PC-9 (cell line): ENCODE measurements at regions not wholly inside any gene's neighbourhood (a gene's known extent, or its start where the extent isn't known, plus 50 kb on each side); places are given as distances from the start of the nearest gene placed in this dataset.

Experiments used
- BruUV-seq: library from RNA; stranded (reverse); fragments of 400-500 nt; replicated peaks from 2 replicates; lab custom pipeline; 2021; lab: Mats Ljungman, UMichigan
- CTCF ChIA-PET: fragments of 300-600 bp; sonication (Branson Sonifier 250); formaldehyde crosslinking; loops from one replicate; lab custom pipeline; 2022; ENCODE audit warnings: antibody characterized with exemption; lab: Charles Lee
- POLR2A ChIA-PET: fragments of 300-600 bp; sonication (Branson Sonifier 250); formaldehyde crosslinking; loops from one replicate; lab custom pipeline; 2022; ENCODE audit warnings: antibody characterized with exemption; ENCODE audit not compliant: unreplicated experiment; lab: Charles Lee
- DNase-seq, 2 experiments: peaks; one replicate each; pipeline versions ENCODE4 v3.0.0 to v3.0.0-alpha.2; 2015 to 2022; ENCODE audit warnings: mixed read lengths in 1 of 2
- H2AFZ ChIP-seq: fragments of 200-600 bp; sonication (generic); 2 replicates; pipeline ENCODE4 v1.8.1; 2017; ENCODE audit warnings: antibody characterized with exemption
- H3F3A ChIP-seq: fragments of 200-600 bp; sonication (generic); 2 replicates; pipeline ENCODE4 v1.8.1; 2017; ENCODE audit warnings: antibody characterized with exemption, mild to moderate bottlenecking, low read depth; ENCODE audit not compliant: insufficient read depth
- H3K27ac ChIP-seq: fragments of 200-600 bp; sonication (generic); 2 replicates; pipeline ENCODE4 v1.6.1; 2016; ENCODE audit warnings: mixed run types
- H3K27me3 ChIP-seq: fragments of 200-600 bp; sonication (generic); 2 replicates; pipeline ENCODE4 v1.6.1; 2016; ENCODE audit warnings: low read depth, mixed run types; ENCODE audit not compliant: insufficient read depth
- H3K36me3 ChIP-seq: fragments of 200-600 bp; sonication (generic); 2 replicates; pipeline ENCODE4 v1.6.1; 2016; ENCODE audit warnings: low read depth, mixed run types
- H3K4me1 ChIP-seq: fragments of 200-600 bp; sonication (generic); replicated peaks from 2 replicates; pipeline ENCODE4 v1.6.1; 2016; ENCODE audit warnings: mixed run types; ENCODE audit not compliant: insufficient read depth
- H3K4me2 ChIP-seq: fragments of 200-600 bp; sonication (generic); 2 replicates; pipeline ENCODE4 v1.6.1; 2017; ENCODE audit warnings: mixed run types
- H3K4me3 ChIP-seq: fragments of 200-600 bp; sonication (generic); 2 replicates; pipeline ENCODE4 v1.6.1; 2016; ENCODE audit warnings: mixed run types
- H3K79me2 ChIP-seq: fragments of 200-600 bp; sonication (generic); 2 replicates; pipeline ENCODE4 v1.6.1; 2017; ENCODE audit warnings: low read depth, mixed run types
- H3K9me2 ChIP-seq: fragments of 200-600 bp; sonication (generic); 2 replicates; pipeline ENCODE4 v1.8.1; 2017; ENCODE audit warnings: mild to moderate bottlenecking; ENCODE audit not compliant: insufficient read depth
- H3K9me3 ChIP-seq: fragments of 200-600 bp; sonication (generic); 2 replicates; pipeline ENCODE4 v1.8.1; 2016; ENCODE audit warnings: low read depth; ENCODE audit not compliant: insufficient read depth
- H4K20me1 ChIP-seq: fragments of 200-600 bp; sonication (generic); 2 replicates; pipeline ENCODE4 v1.8.1; 2017; ENCODE audit not compliant: insufficient read depth
- CTCF ChIP-seq: fragments of 200-600 bp; sonication (generic); conservative IDR thresholded peaks from 2 replicates; pipeline ENCODE4 v1.6.1; 2017; ENCODE audit warnings: mixed run types, antibody characterized with exemption, mild to moderate bottlenecking, moderate library complexity
- EZH2 ChIP-seq: fragments of 200-600 bp; sonication (generic); IDR thresholded peaks from 2 replicates; pipeline ENCODE4 v1.8.0; 2017; ENCODE audit warnings: antibody characterized with exemption, low read depth
- intact Hi-C: fragments of 100-400 bp; cut with micrococcal nuclease; formaldehyde crosslinking; loops from one replicate; pipeline ENCODE4 v1.10.0; 2022; ENCODE audit not compliant: unreplicated experiment

- no peaks in the 10 kb centered on the region for H3K36me3 ChIP-seq
- no TSS peak for BruUV-seq
- no peaks in the 10 kb centered on the region for H3F3A ChIP-seq
- H3K27ac ChIP-seq: no peak overlapping the region
- ChIA-PET POLR2A (no interaction called here), CTCF (no interaction called here)
- no peaks in the 10 kb centered on the region for H3K79me2 ChIP-seq
- intact Hi-C loops: no loop called here
- no peak overlapping the region for H3K4me3 ChIP-seq
- no peaks in the 10 kb centered on the region for H3K9me3 ChIP-seq
- no peaks in the 10 kb centered on the region for H3K4me1 ChIP-seq
- no peak for DNase-seq
- H2AFZ ChIP-seq: no peak overlapping the region
- H3K27me3 ChIP-seq: peaks cover 9% of the 10 kb centered on the region; the same call in 1 of the 2 replicates
- no peak overlapping the region for H3K4me2 ChIP-seq
- TF ChIP-seq CTCF (no peak), EZH2 (no peak)
- H4K20me1 ChIP-seq: no peaks in the 10 kb centered on the region
- 0 out of 2 replicates have a peak, but pooled peaks cover 4% of the 10 kb centered on the region for H3K9me2 ChIP-seq
Measured at GRCh38 chr12:24546661-24547060, 402.2 kb downstream of the BCAT1 start.

- H2AFZ ChIP-seq: no peak overlapping the region
- H4K20me1 ChIP-seq: no peaks in the 10 kb centered on the region
- POLR2A ChIA-PET: no interaction called here
- H3K27me3 ChIP-seq: peaks cover 9% of the 10 kb centered on the region; the same call in 1 of the 2 replicates
- H3K4me2 ChIP-seq: no peak overlapping the region
- CTCF ChIA-PET: no interaction called here
- no peak overlapping the region for H3K27ac ChIP-seq
- BruUV-seq: no TSS peak
- no peak for DNase-seq
- no peaks in the 10 kb centered on the region for H3K9me3 ChIP-seq
- H3K4me3 ChIP-seq: no peak overlapping the region
- H3K9me2 ChIP-seq: 0 out of 2 replicates have a peak, but pooled peaks cover 4% of the 10 kb centered on the region
- no peaks in the 10 kb centered on the region for H3F3A ChIP-seq
- TF ChIP-seq CTCF (no peak), EZH2 (no peak)
- no peaks in the 10 kb centered on the region for H3K79me2 ChIP-seq
- H3K36me3 ChIP-seq: no peaks in the 10 kb centered on the region
- H3K4me1 ChIP-seq: no peaks in the 10 kb centered on the region
- intact Hi-C loops: no loop called here
Measured at GRCh38 chr12:24546084-24546483, 402.8 kb downstream of the BCAT1 start.

GRCh38 chr12:24544368-24544767 is 404.5 kb downstream of the BCAT1 start:
- ChIA-PET POLR2A (no interaction called here), CTCF (no interaction called here)
- Histone ChIP-seq H3F3A (no peaks in the 10 kb centered on the region), H3K27me3 (peaks cover 9% of the 10 kb centered on the region; the same call in 1 of the 2 replicates), H3K4me3 (no peak overlapping the region), H3K9me3 (no peaks in the 10 kb centered on the region), H3K27ac (no peak overlapping the region), H4K20me1 (no peaks in the 10 kb centered on the region), H3K36me3 (no peaks in the 10 kb centered on the region), H2AFZ (no peak overlapping the region), H3K79me2 (no peaks in the 10 kb centered on the region), H3K4me1 (no peaks in the 10 kb centered on the region), H3K9me2 (0 out of 2 replicates have a peak, but pooled peaks cover 4% of the 10 kb centered on the region), H3K4me2 (no peak overlapping the region)
- TF ChIP-seq EZH2 (no peak), CTCF (no peak)
- no TSS peak for BruUV-seq
- DNase-seq: no peak
- intact Hi-C loops: no loop called here
